Fibroblast of lung (primary cell): ENCODE measurements at regions not wholly inside any gene's neighbourhood (a gene's known extent, or its start where the extent isn't known, plus 50 kb on each side); places are given as distances from the start of the nearest gene placed in this dataset.

Source experiments
- EZH2 ChIP-seq: IDR thresholded peaks from 2 replicates; pipeline ENCODE4 v1.5.1; 2012; ENCODE audit warnings: low read length, control low read depth, mild to moderate bottlenecking; ENCODE audit errors: missing control alignments
- TF ChIP-seq, protein P1 (sequence below), 2 donors: IDR thresholded peaks in 1 of 2; conservative IDR thresholded peaks in 1 of 2; 1 replicate in 1 of 2; 2 replicates in 1 of 2; pipeline ENCODE4 v1.5.1; 2011 to 2012; ENCODE audit warnings: low read length in 2 of 2, control low read depth in 1 of 2, inconsistent platforms in 1 of 2, low read depth in 1 of 2, mild to moderate bottlenecking in 1 of 2

DNA sequence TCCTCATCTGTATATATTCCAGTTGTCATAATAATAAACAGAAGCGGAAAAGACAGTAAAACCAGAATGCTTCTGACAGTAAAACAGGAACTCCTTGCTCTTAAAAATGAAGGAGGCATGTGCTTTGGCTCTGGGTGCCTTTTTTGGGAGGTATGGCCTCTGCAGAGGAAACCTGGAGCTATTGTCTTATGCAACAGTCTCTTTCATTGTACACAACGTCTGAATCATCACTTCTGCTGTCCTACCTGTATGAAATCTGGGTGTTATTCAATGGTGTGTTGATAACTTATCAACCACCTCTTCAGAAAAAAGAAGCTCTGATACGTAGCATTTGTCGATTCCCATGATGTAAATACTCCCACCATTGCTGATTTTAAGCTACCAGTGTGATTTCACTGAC, 64.8 kb downstream of the CDCA7 start:
- TF ChIP-seq, protein P1, sequence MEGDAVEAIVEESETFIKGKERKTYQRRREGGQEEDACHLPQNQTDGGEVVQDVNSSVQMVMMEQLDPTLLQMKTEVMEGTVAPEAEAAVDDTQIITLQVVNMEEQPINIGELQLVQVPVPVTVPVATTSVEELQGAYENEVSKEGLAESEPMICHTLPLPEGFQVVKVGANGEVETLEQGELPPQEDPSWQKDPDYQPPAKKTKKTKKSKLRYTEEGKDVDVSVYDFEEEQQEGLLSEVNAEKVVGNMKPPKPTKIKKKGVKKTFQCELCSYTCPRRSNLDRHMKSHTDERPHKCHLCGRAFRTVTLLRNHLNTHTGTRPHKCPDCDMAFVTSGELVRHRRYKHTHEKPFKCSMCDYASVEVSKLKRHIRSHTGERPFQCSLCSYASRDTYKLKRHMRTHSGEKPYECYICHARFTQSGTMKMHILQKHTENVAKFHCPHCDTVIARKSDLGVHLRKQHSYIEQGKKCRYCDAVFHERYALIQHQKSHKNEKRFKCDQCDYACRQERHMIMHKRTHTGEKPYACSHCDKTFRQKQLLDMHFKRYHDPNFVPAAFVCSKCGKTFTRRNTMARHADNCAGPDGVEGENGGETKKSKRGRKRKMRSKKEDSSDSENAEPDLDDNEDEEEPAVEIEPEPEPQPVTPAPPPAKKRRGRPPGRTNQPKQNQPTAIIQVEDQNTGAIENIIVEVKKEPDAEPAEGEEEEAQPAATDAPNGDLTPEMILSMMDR (conservative IDR thresholded peaks at IDR 0.05 in 1 of 2, IDR thresholded peaks at IDR 0.05 in 1 of 2; ENCODE audit: low read depth in 1 of 2, low read length in 2 of 2), result no peak
- no peak for TF ChIP-seq EZH2
